NCI-H2196 (cell line): ENCODE measurements at regions not wholly inside any gene's neighbourhood (a gene's known extent, or its start where the extent isn't known, plus 50 kb on each side); places are given as distances from the start of the nearest gene placed in this dataset.
"Not testable (repeated sequence)": the region's sequence is repeated elsewhere in the genome, so short reads cannot be mapped to it uniquely, and the experiment has no call there.

Experiments used
- DNase-seq: peaks from one replicate; lab custom pipeline; 2025; ENCODE audit not compliant: unreplicated experiment; lab: John Stamatoyannopoulos, UW

DNA sequence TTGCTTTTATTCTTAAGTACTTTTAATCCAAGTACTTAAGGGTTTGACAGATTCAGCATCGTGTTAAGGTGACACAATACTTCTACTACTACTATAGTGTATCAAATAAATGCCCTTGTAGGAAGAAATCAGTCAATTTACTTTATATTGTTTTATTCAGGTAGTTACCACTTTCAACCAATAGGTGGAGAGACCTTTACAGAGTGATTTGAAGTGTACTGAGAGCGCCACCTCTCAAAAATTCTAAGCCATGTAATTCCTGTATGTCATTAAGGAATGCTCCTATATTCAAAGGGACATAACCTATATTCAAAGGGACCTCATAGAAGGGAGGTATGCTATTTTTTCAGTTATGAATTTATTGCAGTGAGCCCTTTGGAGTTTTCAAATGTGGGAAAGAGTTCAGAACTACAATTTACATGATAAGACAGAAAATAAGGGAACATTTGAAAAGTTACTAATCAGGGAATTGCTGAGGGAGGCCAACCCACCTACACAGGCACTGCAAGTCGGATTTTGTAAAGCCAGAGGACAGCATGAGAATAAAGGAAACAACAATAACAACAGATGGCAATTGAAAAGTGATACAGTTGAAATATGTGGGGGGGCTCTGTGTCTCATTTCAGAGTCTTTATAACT lies 955.6 kb downstream of the TBC1D32 start:
- DNase-seq: no peak

DNA sequence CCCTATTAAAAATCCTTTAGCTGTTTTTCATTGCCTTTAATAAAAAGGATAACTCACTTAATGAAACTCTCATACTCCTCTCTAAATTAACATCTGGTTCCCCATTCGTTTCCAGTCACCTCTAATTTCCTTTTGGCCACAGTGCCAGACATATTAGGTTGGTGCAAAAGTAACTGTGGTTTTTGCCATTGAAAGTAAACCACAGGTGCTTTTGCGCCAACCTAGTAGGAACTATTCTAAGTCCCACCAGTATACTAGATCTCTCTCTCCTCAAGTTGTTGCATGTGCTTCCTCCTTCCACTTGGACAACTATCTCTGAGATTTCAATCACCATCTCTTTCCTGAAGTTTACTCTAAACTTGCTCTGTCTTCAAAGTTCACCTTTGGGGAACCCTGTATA lies 961.1 kb downstream of the TBC1D32 start:
- DNase-seq: no peak

DNA sequence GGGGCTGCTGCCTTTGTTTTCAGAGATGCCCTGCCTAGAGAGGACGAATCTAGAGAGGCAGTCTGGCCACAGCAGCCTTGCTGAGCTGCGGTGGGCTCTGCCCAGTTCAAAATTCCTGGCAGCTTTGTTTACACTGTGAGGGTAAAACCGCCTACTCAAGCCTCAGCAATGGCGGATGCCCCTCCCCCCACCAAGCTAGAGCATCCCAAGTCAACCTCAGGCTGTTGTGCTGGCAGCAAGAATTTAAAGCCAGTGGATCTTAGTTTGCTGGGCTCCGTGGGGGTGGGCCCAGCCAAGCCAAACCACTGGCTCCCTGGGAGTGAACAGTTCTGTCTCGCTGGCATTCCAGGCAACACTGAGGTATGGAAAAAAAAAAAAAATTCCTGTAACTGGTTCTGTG lies 970.9 kb downstream of the TBC1D32 start:
- no peak for DNase-seq

DNA sequence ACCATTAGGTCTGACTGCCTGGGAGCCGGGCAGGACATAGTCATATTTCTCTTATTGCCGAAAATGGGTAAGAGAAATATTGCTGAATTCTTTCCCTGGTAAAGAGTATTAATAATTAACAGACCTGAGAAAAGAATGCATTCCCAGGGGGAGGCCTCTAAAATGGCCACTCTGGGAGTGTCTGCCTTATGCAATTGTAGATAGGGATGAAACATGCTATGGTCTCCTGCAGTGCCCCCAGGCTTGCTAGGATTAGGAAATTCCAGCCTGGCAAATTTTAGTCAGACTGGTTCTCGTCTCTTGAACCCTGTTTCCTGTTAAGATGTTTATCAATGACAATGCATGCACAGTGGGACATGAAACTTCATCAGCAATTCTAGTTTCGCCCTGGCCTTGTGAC lies 975.7 kb downstream of the TBC1D32 start:
- DNase-seq: not testable (repeated sequence)

DNA sequence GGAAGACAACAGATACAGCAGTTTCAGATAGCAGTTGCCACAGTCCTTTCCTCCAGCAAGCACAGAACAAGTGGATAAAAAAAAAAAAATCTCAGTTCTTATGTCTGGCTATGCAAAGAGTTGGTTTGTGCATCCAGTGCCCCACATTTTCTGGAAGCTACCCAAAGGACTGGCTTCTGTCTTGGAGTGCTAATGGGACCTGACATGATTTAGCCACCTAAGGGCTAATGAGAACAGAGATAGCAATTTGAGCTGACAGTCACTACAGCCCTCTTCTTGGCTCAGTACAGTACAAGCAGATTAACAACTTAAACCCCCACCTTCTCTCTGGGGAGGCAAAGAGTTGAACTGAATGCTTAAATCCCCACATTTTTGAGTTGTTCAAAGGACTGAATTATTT lies 976.8 kb downstream of the TBC1D32 start:
- DNase-seq: no peak

DNA sequence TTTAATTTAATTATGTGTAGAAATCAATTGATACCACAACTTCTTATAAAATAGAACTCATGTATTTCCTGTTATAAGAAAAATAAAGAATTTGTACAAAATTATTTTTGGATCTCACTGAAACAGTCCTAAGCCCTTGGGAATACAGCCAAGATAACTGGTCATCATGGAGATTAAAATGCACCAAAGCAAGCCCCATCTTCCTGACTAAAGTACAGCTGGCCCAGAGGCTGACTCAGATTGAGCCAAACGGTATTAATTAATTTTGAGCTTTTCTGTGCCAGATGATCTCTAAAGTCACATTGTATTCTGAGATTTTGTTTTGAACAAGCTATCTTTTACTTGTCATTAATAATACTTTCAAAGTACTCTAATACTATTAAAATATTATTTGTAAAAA lies 978.5 kb downstream of the TBC1D32 start:
- DNase-seq: no peak

DNA sequence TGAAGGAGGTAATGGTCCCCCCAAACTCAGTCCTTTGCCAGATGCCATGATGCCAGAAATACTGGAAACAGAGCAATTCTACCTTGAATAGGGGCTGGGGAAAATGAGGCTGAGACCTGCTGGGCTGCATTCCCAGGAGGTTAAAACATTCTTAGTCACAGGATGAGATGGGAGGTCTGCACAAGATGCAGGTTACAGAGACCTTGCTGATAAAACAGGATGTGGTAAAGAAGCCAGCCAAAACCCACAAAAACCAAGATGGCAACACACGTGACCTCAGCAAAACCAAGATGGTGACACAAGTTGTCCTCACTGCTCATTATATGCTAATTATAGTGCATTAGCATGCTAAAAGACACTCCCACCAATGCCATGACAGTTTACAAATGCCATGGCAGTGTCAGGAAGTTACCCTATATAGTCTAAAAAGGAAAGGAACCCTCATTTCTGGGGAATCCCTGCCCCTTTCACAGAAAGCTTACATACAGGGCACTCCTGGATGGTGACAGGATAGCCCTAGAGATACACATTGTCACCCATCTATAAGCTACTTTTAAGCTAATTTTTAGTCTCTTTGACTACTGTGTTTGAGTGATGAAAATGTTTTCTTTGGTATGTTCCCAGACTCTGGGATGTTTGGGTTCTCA lies 979.7 kb downstream of the TBC1D32 start:
- no peak for DNase-seq

DNA sequence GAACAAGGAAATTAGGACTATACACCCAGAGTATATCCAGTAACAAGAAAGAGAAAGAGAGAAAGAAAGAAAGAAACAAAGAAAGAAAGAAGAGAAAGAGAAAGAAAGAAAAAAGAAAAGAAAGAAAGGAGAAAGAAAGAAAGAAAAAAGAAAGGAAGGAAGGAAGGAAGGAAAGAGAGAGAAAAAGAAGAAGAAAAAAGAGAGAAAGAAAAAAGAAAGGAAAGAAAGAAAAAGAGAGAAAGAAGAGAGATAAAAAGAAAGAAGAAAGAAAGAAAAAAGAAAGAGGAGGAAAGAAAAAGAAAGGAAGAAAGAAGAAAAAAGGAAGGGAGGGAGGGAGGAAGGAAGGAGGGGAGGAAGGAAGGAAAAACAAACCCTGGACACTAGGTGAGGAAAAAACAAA lies 981.8 kb downstream of the TBC1D32 start:
- no peak for DNase-seq

DNA sequence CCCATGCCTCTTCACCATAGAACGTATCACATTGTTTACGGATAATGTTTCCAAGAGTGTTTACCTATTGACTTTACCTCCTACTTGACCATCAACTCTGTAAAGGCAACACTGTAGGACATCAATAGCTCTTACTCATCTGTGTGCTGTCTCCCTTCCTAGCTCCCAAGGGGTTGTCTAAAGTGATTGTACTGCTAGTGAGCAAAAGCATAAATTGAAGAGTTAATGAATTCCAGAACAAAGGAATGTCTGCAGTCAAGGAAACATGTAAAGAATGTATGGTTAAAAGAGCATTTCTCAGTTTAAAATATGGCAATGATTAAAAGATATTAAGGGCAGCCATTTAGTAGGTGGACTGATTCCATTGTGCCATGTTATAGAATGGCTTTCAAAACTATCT lies 985.4 kb downstream of the TBC1D32 start:
- no peak for DNase-seq

DNA sequence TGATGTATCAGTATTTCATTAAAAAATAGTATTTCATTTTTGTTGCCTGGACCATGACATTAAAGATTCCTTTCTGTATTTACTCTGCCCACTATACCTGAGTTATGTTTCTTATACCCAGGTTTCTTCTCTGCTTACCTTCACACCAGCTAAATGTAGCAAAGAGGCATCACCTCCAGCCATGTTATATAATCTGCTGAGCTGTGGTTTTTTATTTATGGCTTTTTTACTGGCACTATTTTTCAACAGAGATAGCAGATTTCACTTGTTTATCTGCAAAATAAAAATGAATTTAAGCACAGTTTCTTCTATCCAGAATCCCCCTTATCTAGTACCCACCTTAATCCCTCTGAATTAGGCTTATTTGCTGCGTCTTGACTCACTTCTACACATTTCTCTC lies 979.0 kb upstream of the MAN1A1 start:
- no peak for DNase-seq

DNA sequence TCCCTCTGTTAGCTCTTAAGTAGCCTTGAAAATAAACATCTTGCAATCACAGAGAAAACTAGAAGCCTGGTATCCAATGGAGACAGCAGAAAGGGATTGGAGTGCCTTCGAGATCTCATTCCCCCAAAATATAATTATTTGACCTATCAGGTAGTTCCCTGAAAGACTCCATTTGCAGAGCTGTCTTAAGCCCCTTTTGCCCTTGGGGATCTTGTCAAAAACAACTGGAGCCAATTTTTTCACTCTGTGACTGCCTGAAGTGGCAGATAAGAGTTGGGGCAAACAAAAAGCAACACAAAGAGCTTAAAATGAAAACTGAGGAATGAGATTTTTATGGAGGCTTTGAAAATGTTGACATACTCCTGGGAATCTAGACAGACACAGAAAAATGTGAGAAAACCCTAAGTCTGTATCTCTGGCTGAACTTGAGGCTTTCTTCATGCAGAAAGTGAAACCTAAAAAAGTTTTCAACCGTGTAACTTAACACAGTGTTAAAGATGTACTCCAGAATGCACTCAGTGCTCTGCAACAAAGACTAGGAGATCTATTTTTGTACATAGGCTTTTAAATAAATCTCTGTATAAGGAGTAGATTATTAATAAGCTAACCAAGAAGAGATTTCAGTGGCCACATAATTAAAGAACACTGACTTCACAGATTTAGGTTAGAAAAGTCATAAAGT lies 971.1 kb upstream of the MAN1A1 start:
- no peak for DNase-seq

DNA sequence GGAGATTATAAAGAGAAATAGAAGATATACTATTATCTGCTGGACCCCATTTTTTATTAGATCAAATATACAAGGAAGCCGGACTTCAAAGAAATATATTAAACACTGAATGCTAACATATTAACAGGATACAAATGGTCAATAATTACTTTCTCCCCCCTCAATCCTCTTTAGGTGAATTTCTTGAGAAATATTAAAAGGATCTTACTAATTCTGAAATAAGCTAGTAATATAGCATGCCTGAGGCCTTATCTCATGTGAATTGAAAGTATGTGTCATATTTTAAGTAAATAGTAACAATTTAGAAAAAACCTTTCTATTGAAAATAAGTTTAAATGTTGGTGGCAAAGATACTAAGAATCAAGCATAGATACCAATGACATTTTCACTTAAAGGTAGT lies 954.7 kb upstream of the MAN1A1 start:
- no peak for DNase-seq

DNA sequence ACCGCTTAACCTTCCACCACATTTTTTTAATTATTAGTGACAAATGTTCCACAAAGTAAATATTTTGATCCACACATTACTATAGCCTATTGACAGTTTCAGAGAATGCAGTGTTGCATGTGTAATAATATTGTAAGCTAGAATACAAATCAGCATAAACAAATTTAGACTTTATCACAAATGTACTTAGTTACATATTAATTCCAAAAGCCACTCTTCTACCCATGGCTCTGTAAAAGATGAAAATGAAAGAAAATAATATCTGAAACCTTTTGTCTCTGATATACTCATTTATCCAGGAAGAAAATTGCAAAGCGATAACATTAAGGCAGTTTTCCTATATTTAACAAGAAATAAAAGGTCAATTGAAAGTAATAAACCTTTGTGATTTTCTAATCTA lies 954.0 kb upstream of the MAN1A1 start:
- no peak for DNase-seq

DNA sequence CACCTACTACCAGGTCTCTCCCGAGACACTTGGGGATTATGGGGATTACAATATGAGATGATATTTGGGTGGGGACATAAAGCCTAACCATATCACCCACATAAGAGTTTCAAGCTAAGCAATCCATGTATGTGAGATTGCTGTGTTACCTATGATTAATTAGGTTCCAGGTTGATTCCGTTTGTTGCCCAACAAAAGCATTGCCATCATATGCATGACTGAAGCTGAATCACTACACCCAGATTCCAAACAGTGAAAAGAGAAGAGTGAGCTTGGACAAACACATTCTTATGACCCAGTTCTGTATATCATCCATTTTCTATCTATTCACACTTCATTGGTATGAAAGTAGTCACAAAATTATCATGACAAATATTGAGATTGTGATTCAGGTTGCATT lies 952.5 kb upstream of the MAN1A1 start:
- DNase-seq: no peak

DNA sequence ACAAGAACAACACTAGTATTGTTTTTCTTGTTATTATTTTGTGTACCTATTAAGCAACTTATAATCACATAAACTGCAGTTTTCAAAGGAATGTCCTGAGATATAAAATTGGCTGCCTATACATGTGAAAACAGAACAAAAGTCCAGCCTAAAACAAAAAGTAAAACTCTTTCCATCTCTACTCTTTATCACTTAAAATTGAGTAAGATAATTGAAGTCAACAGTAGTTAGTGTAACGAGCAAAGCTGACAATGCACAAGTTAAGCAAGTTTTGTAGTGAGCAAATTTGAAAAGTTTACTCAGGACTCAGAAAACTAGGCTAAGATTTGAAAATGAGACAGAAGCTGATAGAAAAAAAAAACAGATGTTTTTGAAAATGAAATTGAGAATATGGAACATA lies 941.4 kb upstream of the MAN1A1 start:
- no peak for DNase-seq

DNA sequence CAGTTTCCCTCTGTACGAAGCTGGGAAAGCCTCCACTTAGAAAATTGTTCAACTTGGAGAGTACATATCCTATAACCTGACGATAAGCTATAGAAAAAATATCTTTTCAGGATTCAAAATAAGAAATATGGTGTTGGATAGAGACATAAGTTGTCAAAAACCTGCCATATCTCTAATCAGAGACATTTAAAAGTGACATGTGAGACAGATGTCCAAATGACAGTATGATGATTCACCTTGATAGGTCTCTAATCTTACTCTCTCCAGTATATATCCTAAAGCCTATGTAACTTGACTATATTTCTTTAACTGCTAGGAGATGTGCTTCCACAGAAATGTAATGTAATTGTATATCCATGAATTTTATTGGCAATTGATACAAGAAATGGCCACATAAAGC lies 932.4 kb upstream of the MAN1A1 start:
- DNase-seq: no peak

DNA sequence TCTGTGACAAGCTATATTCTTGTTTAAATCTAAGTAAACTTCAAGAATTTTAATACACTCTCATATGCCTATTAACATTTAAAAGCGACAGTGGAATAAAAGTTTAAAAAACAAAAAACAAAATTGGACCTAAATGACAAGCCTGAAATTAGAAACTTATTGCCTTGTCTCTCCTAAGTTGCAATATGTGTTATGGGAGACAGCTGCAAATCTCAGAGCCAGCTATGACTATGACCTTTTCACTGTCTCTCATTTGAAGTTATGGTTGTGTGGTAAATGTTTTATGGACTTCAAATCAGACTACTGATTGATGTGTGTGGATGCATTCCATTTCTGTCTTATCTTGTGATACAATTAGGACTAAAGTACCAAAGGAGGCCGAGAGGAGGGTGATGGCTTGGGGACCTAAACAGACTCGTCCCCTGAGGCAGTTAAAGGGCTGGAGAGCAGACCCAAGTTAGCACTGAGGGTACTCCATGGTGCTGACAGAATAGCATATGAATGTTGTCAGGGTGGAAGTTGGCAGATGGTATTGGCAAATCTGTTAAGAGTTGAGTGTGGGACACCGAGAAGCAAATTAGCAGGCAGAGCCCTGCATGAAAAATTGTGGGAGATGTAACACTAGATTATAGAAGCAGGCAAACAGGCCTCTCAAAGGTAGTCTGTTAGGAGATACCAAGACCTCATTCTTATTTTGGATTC lies 930.1 kb upstream of the MAN1A1 start:
- DNase-seq: no peak

DNA sequence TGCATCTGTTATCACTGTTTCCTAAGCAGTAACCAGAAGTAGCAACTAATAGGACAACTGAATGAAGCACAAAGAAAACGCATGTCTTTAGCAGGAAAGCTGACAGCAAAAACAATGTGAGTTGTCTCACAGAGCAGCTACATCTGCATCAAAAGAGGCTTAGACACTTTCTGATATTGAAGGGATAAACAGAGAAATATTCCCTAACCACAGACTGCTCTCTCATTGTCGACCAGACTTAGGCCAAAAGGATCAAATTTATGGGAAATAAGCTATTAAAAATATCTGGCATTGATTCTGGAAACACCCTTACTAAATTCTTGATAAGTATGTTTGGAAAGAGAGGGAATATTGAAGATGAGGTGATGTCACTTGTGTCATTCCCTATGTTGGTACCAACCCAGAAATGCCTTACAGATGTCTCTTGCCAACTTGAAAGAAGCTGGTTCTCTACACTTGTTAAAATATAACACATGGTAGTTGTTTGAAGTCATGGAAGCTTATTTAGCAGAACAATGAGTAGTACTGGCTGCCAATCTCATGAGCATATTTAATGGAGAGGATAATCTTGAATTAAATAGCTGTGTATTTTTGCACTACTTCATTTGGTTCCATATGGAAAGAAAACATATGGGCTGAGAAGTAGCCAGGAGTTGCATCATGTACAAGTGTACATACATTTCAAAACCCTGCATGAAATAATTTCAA lies 929.3 kb upstream of the MAN1A1 start:
- DNase-seq: no peak

DNA sequence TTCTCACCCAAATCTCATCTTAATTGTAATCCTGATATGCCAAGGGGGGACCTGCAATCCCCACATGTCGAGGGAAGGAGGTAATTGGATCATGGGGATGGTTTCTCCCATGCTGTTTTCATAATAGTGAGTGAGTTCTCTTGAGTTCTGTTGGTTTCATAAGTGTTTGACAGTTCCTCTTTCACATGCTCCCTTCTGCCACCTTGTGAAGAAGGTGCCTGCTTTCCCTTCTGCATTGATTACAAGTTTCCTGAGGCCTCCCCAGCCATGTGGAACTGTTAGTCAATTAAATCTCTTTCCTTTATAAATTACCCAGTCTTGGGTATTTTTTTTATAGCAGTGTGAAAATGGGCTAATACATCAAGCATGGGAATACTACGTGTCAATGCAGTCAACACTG lies 925.0 kb upstream of the MAN1A1 start:
- DNase-seq: no peak

DNA sequence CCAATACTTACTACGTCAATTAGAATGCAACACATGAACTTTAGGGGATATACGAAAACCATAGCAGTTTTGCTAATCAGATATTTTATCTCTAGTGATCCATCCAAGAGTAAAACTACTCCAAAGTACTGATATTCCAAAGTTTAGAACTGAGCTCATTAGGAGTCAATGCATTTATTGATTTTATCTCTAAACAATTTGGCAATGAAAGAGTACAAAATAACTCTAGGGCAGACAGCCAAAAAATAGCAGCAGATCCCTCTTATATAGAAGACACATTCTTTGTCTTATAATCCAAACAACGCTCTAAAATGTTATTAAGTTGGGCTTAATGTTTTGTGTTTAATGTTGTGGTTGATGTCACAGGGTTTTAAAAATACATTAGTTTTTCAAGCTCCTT lies 923.9 kb upstream of the MAN1A1 start:
- no peak for DNase-seq

DNA sequence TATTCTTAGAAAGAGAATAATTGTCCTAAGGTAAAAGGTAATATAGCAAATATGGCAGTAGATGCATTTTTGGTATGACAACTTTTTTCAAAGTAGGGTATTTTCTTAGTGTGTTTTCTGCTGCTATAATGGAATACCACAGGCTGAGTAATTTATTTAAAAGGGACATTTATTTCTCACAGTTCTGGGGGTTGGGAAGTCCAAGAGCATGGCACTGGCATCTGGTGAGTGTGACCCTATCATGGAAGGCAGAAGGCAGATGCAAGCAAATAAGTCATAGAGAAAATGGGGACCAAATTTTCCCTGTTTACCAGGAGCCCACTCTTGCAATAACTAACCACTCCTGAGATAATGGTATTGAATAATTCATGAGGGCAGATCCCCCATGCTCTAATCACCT lies 922.5 kb upstream of the MAN1A1 start:
- DNase-seq: no peak
